HCT116 (cell line): ENCODE measurements at regions not wholly inside any gene's neighbourhood (a gene's known extent, or its start where the extent isn't known, plus 50 kb on each side); places are given as distances from the start of the nearest gene placed in this dataset.

Experiments
- CTCF ChIP-seq, 3 experiments: fragments of 200-600 bp in 1 of 3; sonication (generic) in 1 of 3; IDR thresholded peaks in 2 of 3; conservative IDR thresholded peaks in 1 of 3; 2 replicates each; pipeline ENCODE4 v1.5.1; 2012 to 2017; ENCODE audit warnings: low read depth in 2 of 3, low read length in 2 of 3, antibody characterized with exemption in 1 of 3, borderline replicate concordance in 1 of 3, control low read depth in 1 of 3, mild to moderate bottlenecking in 1 of 3, mixed read lengths in 1 of 3, mixed run types in 1 of 3, moderate library complexity in 1 of 3; ENCODE audit not compliant: insufficient read depth in 1 of 3
- EZH2 ChIP-seq: fragments of 200-600 bp; sonication (generic); IDR thresholded peaks from 2 replicates; pipeline ENCODE4 v1.6.1; 2017; ENCODE audit warnings: antibody characterized with exemption, mixed run types
- EZH2phosphoT487 ChIP-seq: fragments of 200-600 bp; IDR thresholded peaks from 2 replicates; pipeline ENCODE4 v1.6.1; 2018; ENCODE audit warnings: antibody characterized with exemption, borderline replicate concordance
- JUND ChIP-seq: IDR thresholded peaks from 2 replicates; pipeline ENCODE4 v1.6.1; 2012
- MAX ChIP-seq: IDR thresholded peaks from 2 replicates; pipeline ENCODE4 v1.6.1; 2012
- POLR2A ChIP-seq: IDR thresholded peaks from 2 replicates; pipeline ENCODE4 v1.7.0; 2011; ENCODE audit warnings: borderline replicate concordance; ENCODE audit not compliant: insufficient read depth, insufficient read length; ENCODE audit errors: extremely low read depth
- POLR2AphosphoS5 ChIP-seq: IDR thresholded peaks from 2 replicates; pipeline ENCODE4 v1.6.1; 2011; ENCODE audit warnings: mild to moderate bottlenecking, low read depth, low read length, moderate library complexity
- RAD21 ChIP-seq: IDR thresholded peaks from 2 replicates; pipeline ENCODE4 v1.6.1; 2012; ENCODE audit warnings: low read depth, mild to moderate bottlenecking
- REST ChIP-seq: IDR thresholded peaks from 2 replicates; pipeline ENCODE4 v1.6.1; 2012; ENCODE audit warnings: low read depth
- SIN3A ChIP-seq: IDR thresholded peaks from 2 replicates; pipeline ENCODE4 v1.6.1; 2012; ENCODE audit warnings: low read depth
- SP1 ChIP-seq: IDR thresholded peaks from 2 replicates; pipeline ENCODE4 v1.6.1; 2012; ENCODE audit warnings: low read depth

GRCh38 chr2:199070322-199070949, 387.3 kb downstream of the SATB2 start:
- TF ChIP-seq POLR2AphosphoS5 (no peak), SP1 (no peak), REST (no peak), CTCF (IDR thresholded peaks at IDR 0.05 in 2 of 3, conservative IDR thresholded peaks at IDR 0.05 in 1 of 3; ENCODE audit: borderline replicate concordance in 1 of 3, insufficient read depth in 1 of 3, low read depth in 2 of 3, low read length in 2 of 3) (no peak), MAX (no peak), SIN3A (no peak), POLR2A (no peak), RAD21 (no peak), JUND (no peak), EZH2 (no peak), EZH2phosphoT487 (no peak)
